Ovary (tissue), 3 donors: ENCODE measurements at regions not wholly inside any gene's neighbourhood (a gene's known extent, or its start where the extent isn't known, plus 50 kb on each side); places are given as distances from the start of the nearest gene placed in this dataset.
"Not testable (repeated sequence)": the region's sequence is repeated elsewhere in the genome, so short reads cannot be mapped to it uniquely, and the experiment has no call there.

ENCODE experiments used
- EP300 ChIP-seq: sonication (generic); formaldehyde crosslinking; IDR thresholded peaks from one replicate; pipeline ENCODE4 v1.6.1; 2017; ENCODE audit warnings: antibody characterized with exemption
- POLR2A ChIP-seq: fragments of 450-650 bp; IDR thresholded peaks from one replicate; pipeline ENCODE4 v1.6.1; 2017; ENCODE audit warnings: antibody characterized with exemption, mild to moderate bottlenecking, moderate library complexity
- TF ChIP-seq, protein P1 (sequence below), 3 donors: fragments of 450-650 bp in 2 of 3; fragments of 200-600 bp in 1 of 3; IDR thresholded peaks; one replicate each; pipeline versions ENCODE4 v1.5.1 to v1.8.0; 2016 to 2022; ENCODE audit warnings: antibody characterized with exemption in 3 of 3, mild to moderate bottlenecking in 1 of 3
- donor health status: DM: no; HTN: no; CAD: no.

DNA sequence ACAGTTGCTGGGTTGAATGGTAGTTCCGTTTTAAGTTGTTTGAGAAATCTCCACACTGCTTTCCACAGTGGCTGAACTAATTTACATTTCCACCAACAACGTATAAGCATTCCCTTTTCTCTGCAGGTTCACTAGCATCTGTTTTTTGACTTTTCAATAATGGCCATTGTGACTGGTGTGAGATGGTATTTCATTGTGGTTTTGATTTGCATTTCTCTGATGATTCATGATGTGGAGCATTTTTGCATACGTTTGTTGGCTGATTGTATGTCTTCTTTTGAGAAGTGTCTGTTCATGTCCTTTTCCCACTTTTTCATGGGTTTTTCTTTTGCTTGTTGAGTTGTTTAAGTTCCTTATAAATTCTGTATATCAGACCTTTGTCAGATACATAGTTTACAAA lies 150.2 kb upstream of the MAP3K1 start:
- not testable (repeated sequence) for TF ChIP-seq POLR2A, EP300
- TF ChIP-seq, protein P1, sequence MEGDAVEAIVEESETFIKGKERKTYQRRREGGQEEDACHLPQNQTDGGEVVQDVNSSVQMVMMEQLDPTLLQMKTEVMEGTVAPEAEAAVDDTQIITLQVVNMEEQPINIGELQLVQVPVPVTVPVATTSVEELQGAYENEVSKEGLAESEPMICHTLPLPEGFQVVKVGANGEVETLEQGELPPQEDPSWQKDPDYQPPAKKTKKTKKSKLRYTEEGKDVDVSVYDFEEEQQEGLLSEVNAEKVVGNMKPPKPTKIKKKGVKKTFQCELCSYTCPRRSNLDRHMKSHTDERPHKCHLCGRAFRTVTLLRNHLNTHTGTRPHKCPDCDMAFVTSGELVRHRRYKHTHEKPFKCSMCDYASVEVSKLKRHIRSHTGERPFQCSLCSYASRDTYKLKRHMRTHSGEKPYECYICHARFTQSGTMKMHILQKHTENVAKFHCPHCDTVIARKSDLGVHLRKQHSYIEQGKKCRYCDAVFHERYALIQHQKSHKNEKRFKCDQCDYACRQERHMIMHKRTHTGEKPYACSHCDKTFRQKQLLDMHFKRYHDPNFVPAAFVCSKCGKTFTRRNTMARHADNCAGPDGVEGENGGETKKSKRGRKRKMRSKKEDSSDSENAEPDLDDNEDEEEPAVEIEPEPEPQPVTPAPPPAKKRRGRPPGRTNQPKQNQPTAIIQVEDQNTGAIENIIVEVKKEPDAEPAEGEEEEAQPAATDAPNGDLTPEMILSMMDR (IDR thresholded peaks at IDR 0.05): not testable (repeated sequence)
